Stimulated activated CD4-positive, alpha-beta T cell treated with anti-CD3 and anti-CD28 coated beads, TNF-alpha, amount 100 ng/mL, for 24 hours (primary cell): ENCODE measurements at regions not wholly inside any gene's neighbourhood (a gene's known extent, or its start where the extent isn't known, plus 50 kb on each side); places are given as distances from the start of the nearest gene placed in this dataset.

Experiments
- DNase-seq, 3 experiments: peaks; one replicate each; pipeline ENCODE4 v3.0.0-alpha.2; 2020; ENCODE audit warnings: low read depth in 3 of 3

- DNase-seq: no peak
Measured at GRCh38 chr9:79257228-79257781, 314.5 kb upstream of the TLE4 start.

- no peak for DNase-seq
Measured at GRCh38 chr9:79257790-79258351, 313.9 kb upstream of the TLE4 start.

GRCh38 chr9:79259858-79260257 is 311.9 kb upstream of the TLE4 start:
- DNase-seq: no peak

- DNase-seq: no peak
Measured at GRCh38 chr9:79263628-79264027, 308.1 kb upstream of the TLE4 start.

GRCh38 chr9:79264041-79264440 is 307.7 kb upstream of the TLE4 start:
- DNase-seq: no peak

- DNase-seq: no peak
Measured at GRCh38 chr9:79264511-79265355, 307.0 kb upstream of the TLE4 start.

- no peak for DNase-seq
Measured at GRCh38 chr9:79266986-79267385, 304.8 kb upstream of the TLE4 start.

- DNase-seq: no peak
Measured at GRCh38 chr9:79268806-79269205, 303.0 kb upstream of the TLE4 start.

- DNase-seq: no peak
Measured at GRCh38 chr9:79273311-79273710, 298.5 kb upstream of the TLE4 start.

- DNase-seq: no peak
Measured at GRCh38 chr9:79279356-79279755, 292.4 kb upstream of the TLE4 start.

- DNase-seq: no peak
Measured at GRCh38 chr9:79280691-79281090, 291.1 kb upstream of the TLE4 start.

GRCh38 chr9:79284081-79284480 is 287.7 kb upstream of the TLE4 start:
- no peak for DNase-seq

GRCh38 chr9:79286992-79287707 is 284.6 kb upstream of the TLE4 start:
- no peak for DNase-seq

GRCh38 chr9:79287708-79288290 is 284.0 kb upstream of the TLE4 start:
- no peak for DNase-seq

- no peak for DNase-seq
Measured at GRCh38 chr9:79289856-79290255, 281.9 kb upstream of the TLE4 start.

GRCh38 chr9:79292731-79293280 is 279.0 kb upstream of the TLE4 start:
- DNase-seq: no peak

GRCh38 chr9:79300068-79300467 is 271.7 kb upstream of the TLE4 start:
- no peak for DNase-seq

- DNase-seq: no peak
Measured at GRCh38 chr9:79301085-79301484, 270.7 kb upstream of the TLE4 start.

- no peak for DNase-seq
Measured at GRCh38 chr9:79301551-79302391, 270.0 kb upstream of the TLE4 start.

GRCh38 chr9:79302569-79302968 is 269.2 kb upstream of the TLE4 start:
- no peak for DNase-seq

- no peak for DNase-seq
Measured at GRCh38 chr9:79308012-79308411, 263.8 kb upstream of the TLE4 start.
